GM12892 (cell line): ENCODE measurements at regions not wholly inside any gene's neighbourhood (a gene's known extent, or its start where the extent isn't known, plus 50 kb on each side); places are given as distances from the start of the nearest gene placed in this dataset.

ENCODE experiments used
- POLR2A ChIP-seq: IDR thresholded peaks from 2 replicates; pipeline ENCODE4 v1.6.1; 2011; ENCODE audit warnings: low read depth, low read length, control low read depth
- POLR2AphosphoS5 ChIP-seq: IDR thresholded peaks from 2 replicates; pipeline ENCODE4 v1.6.1; 2011; ENCODE audit warnings: low read depth, low read length, control low read depth

DNA sequence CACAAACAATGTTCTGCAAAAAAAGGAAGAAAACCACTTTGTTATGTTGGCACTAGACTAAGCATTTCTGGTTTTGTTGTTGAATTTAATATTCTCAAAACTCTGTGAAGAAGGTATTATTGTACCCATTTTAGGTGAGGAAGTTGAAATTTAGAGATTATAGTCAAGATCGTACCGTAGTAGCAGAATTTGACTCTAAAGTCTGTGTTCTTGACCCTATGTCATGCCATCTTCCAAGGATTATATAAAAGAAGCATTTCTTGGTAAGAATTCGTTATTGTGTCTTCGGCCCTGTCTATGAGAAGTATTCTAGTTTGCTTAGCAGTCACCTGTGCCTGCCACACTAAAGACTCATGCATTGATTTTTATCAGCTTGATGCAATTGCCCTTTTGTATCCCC is 104.4 kb upstream of the MAP9 start:
- TF ChIP-seq POLR2AphosphoS5 (no peak), POLR2A (no peak)
